Spleen (tissue), 11 donors: ENCODE measurements at regions not wholly inside any gene's neighbourhood (a gene's known extent, or its start where the extent isn't known, plus 50 kb on each side); places are given as distances from the start of the nearest gene placed in this dataset.

Experiments
- DNase-seq: peaks from one replicate; pipeline ENCODE4 v3.0.0-alpha.2; 2020
- H3K27ac ChIP-seq, 8 donors: fragments of 200-600 bp; sonication (generic) in 7 of 8; 1 replicate in 4 of 8; 2 replicates in 4 of 8; pipeline versions ENCODE4 v1.5.0 to v1.8.0; 2016 to 2021; ENCODE audit warnings: inconsistent platforms in 4 of 8, mild to moderate bottlenecking in 4 of 8, moderate library complexity in 1 of 8
- H3K27me3 ChIP-seq, 7 donors: fragments of 200-600 bp; sonication (generic) in 6 of 7; replicated peaks in 1 of 7; 1 replicate in 4 of 7; 2 replicates in 3 of 7; pipeline versions ENCODE4 v1.5.0 to v1.8.0; 2016 to 2021; ENCODE audit warnings: inconsistent platforms in 3 of 7, mild to moderate bottlenecking in 1 of 7
- H3K36me3 ChIP-seq, 6 donors: fragments of 200-600 bp; sonication (generic) in 5 of 6; 1 replicate in 4 of 6; 2 replicates in 2 of 6; pipeline versions ENCODE4 v1.5.0 to v1.8.0; 2016 to 2021; ENCODE audit warnings: inconsistent platforms in 2 of 6
- H3K4me1 ChIP-seq, 6 donors: fragments of 200-600 bp; sonication (generic) in 5 of 6; 1 replicate in 3 of 6; 2 replicates in 3 of 6; pipeline versions ENCODE4 v1.5.0 to v1.8.0; 2016 to 2021; ENCODE audit warnings: inconsistent platforms in 3 of 6
- H3K4me3 ChIP-seq, 8 donors: fragments of 200-600 bp; sonication (generic) in 7 of 8; 1 replicate in 4 of 8; 2 replicates in 4 of 8; pipeline versions ENCODE4 v1.5.0 to v1.8.0; 2016 to 2021; ENCODE audit warnings: inconsistent platforms in 4 of 8, mild to moderate bottlenecking in 4 of 8, moderate library complexity in 2 of 8
- H3K9me3 ChIP-seq, 8 donors: fragments of 200-600 bp; sonication (generic) in 7 of 8; 1 replicate in 4 of 8; 2 replicates in 4 of 8; pipeline versions ENCODE4 v1.5.0 to v1.8.0; 2016 to 2021; ENCODE audit warnings: inconsistent platforms in 4 of 8
- CTCF ChIP-seq, 11 experiments: fragments of 200-600 bp in 7 of 11; fragments of 450-650 bp in 4 of 11; sonication (generic) in 4 of 11; IDR thresholded peaks in 8 of 11; conservative IDR thresholded peaks in 3 of 11; 1 replicate in 7 of 11; 2 replicates in 4 of 11; pipeline versions ENCODE4 v1.4.0 to v1.8.0; 2016 to 2021; ENCODE audit warnings: antibody characterized with exemption in 11 of 11, inconsistent platforms in 4 of 11, mild to moderate bottlenecking in 1 of 11
- POLR2A ChIP-seq, 3 donors: fragments of 450-650 bp; IDR thresholded peaks; one replicate each; pipeline ENCODE4 v1.5.1; 2017; ENCODE audit warnings: antibody characterized with exemption in 3 of 3, mild to moderate bottlenecking in 1 of 3
- POLR2AphosphoS5 ChIP-seq, 3 donors: sonication (generic); formaldehyde crosslinking; IDR thresholded peaks; one replicate each; pipeline ENCODE4 v1.5.1; 2017; ENCODE audit warnings: antibody characterized with exemption in 3 of 3
- WGBS, 5 donors: extraction: QIAGEN DNeasy Blood & Tissue Kit in 3 of 5; methylation state at CpG; one replicate each; pipeline versions ENCODE4 v1.1.5 to v1.1.7; 2013 to 2018; 5-methylcytosine and 5-hydroxymethylcytosine counted together
- intact Hi-C: fragments of 100-400 bp; cut with DNase I; formaldehyde crosslinking; loops from one replicate; pipeline ENCODE4 v1.15.0; 2023; ENCODE audit warnings: low total_unique reads
- donor health status: healthy with polysubstance abuse.
- donor health status: DM: no; HTN: no; CAD: no; lungs with moderate emphysema.
- donor health status: DM: no; HTN: no; CAD: no.
- donor health status: Bipolar disorder and iron deficiency.
- donor health status: healthy.
- donor health status: DM: no; HTN: no; CAD: no.
- donor health status: DM: yes; HTN: yes; CAD: no.

DNA sequence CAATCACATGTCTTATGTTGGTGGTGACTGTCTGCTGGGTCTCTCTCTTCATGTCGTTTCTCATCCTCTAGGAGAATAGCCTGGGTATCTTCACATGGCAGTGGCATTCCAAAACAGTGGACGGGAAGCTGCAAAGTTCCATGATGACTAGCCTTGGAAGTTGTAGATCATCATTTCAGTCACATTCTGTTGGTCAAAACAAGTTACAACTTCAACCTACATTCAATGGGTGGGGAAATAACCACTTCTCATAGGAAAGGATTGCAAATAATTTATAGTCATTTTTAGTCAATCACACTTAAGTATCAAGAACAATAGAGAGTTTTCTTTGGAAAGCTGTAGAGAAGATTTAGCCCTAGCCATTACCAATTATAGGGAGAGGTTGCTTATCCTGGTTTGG lies 395.0 kb upstream of the CDH2 start:
- H3K4me1 ChIP-seq, result no peaks in the 10 kb centered on the region
- no peak for DNase-seq
- H3K4me3 ChIP-seq, result no peak overlapping the region
- TF ChIP-seq POLR2A (IDR thresholded peaks at IDR 0.05), result no peak
- no peak for TF ChIP-seq POLR2AphosphoS5 (IDR thresholded peaks at IDR 0.05)
- no peak for TF ChIP-seq CTCF (IDR thresholded peaks at IDR 0.05 in 8 of 11, conservative IDR thresholded peaks at IDR 0.05 in 3 of 11)
- no peaks in the 10 kb centered on the region for H3K36me3 ChIP-seq
- H3K27me3 ChIP-seq, result no peaks in the 10 kb centered on the region
- H3K9me3 ChIP-seq, result peaks cover 0 to 2% (median 0%) of the 10 kb centered on the region in 8 donors
- H3K27ac ChIP-seq, result no peak overlapping the region
- intact Hi-C loops, result no loop called here
- 58 to 87% (median 69%) methylated on average over 2 of the region's 2 CpGs for WGBS, 5 donors

- Histone ChIP-seq H3K9me3 (peaks cover 0 to 16% (median 0%) of the 10 kb centered on the region in 8 donors), H3K36me3 (no peaks in the 10 kb centered on the region), H3K27me3 (no peaks in the 10 kb centered on the region), H3K4me3 (no peak overlapping the region), H3K27ac (no peak overlapping the region), H3K4me1 (no peaks in the 10 kb centered on the region)
- DNase-seq, result no peak
- TF ChIP-seq POLR2AphosphoS5 (IDR thresholded peaks at IDR 0.05), result no peak
- no peak for TF ChIP-seq CTCF (IDR thresholded peaks at IDR 0.05 in 8 of 11, conservative IDR thresholded peaks at IDR 0.05 in 3 of 11)
- no peak for TF ChIP-seq POLR2A (IDR thresholded peaks at IDR 0.05)
- intact Hi-C loops, result no loop called here
Measured at GRCh38 chr18:28560331-28560730, 383.4 kb upstream of the CDH2 start.

DNA sequence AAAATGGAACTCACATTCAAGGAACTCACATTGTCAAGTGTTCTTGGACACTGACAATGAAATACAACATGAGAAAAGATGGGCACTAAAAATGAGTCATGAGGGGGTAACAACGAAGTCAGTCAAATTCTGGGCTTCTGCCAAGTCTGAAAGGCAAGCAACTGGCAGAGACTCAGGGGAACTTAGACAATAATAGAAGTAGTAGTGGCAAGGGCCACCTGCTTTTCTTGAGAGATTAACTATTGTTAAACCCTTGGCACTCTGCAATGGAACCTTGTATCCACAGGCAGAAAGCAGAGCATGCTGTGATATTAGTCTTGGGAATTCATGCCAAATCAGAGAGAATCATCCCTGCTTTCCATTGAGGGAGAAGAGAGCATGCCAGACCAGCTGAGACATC lies 382.6 kb upstream of the CDH2 start:
- WGBS, 5 donors, result 31 to 42% (median 38%) methylated on average over 1 of the region's 1 CpG
- Histone ChIP-seq H3K27ac (no peak overlapping the region), H3K27me3 (no peaks in the 10 kb centered on the region), H3K9me3 (peaks cover 0 to 16% (median 0%) of the 10 kb centered on the region in 8 donors), H3K4me1 (no peaks in the 10 kb centered on the region), H3K36me3 (no peaks in the 10 kb centered on the region), H3K4me3 (no peak overlapping the region)
- DNase-seq, result no peak
- intact Hi-C loops, result no loop called here
- TF ChIP-seq POLR2AphosphoS5 (IDR thresholded peaks at IDR 0.05), result no peak
- no peak for TF ChIP-seq CTCF (IDR thresholded peaks at IDR 0.05 in 8 of 11, conservative IDR thresholded peaks at IDR 0.05 in 3 of 11)
- TF ChIP-seq POLR2A (IDR thresholded peaks at IDR 0.05), result no peak

DNA sequence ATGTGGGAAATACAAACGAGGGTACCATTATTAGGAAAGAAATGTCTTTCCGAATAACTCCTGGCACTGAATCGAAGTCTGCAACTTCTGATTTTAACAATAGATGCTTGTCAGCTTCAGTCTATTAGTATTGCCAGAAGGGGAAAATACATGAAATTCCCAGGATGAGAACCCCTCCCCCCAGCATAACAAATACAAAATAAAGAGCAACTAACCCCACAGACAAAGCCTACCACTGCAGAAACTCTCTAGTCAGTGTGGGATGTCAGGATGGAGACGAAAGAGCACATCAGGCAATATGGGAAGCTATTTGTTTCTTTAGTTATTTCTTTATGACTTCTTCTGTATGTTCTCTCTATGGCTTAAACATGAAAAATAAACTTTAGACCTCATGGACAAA lies 365.0 kb upstream of the CDH2 start:
- no peak for DNase-seq
- H3K4me1 ChIP-seq, result no peaks in the 10 kb centered on the region
- intact Hi-C loops, result no loop called here
- no peak overlapping the region for H3K4me3 ChIP-seq
- H3K36me3 ChIP-seq, result no peaks in the 10 kb centered on the region
- 65 to 82% (median 81%) methylated on average over 4 of the region's 4 CpGs for WGBS, 5 donors
- H3K27ac ChIP-seq, result no peak overlapping the region
- H3K27me3 ChIP-seq, result no peaks in the 10 kb centered on the region
- peaks cover 0 to 7% (median 0%) of the 10 kb centered on the region in 8 donors for H3K9me3 ChIP-seq
- TF ChIP-seq POLR2A (IDR thresholded peaks at IDR 0.05), result no peak
- TF ChIP-seq POLR2AphosphoS5 (IDR thresholded peaks at IDR 0.05), result no peak
- TF ChIP-seq CTCF (IDR thresholded peaks at IDR 0.05 in 8 of 11, conservative IDR thresholded peaks at IDR 0.05 in 3 of 11), result no peak
